SHP77 treated with DMSO at 0.1 percent for 48 hours (cell line): ENCODE measurements at regions not wholly inside any gene's neighbourhood (a gene's known extent, or its start where the extent isn't known, plus 50 kb on each side); places are given as distances from the start of the nearest gene placed in this dataset.

Experiments
- DNase-seq: peaks from one replicate; lab custom pipeline; 2025; lab: John Stamatoyannopoulos, UW

DNA sequence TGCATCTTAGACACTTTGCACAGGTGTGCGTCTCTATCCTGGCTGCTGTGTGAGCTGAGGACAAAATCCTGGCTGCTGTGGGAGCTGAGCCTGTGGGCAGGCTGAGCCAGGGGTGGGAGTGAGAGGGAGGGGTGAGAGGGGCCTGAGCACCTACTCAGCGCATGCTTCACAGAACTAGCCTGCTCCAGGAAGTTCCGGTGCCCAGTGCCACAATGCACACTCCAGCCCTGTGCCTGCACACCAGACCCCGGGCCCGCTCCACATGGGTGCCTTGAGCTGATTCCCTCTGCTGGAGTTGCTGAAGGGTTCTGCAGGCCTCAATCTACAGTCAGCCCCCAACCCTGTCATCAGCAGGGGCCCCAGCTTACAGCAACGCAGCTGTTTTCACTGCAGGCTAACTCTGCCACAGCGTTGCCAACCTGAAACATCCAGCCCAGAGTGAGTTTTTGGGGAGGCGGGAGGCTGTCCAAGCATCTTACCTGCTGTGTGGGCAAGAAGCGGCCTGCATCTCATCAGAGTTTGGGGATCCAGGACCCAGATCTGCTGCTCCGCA lies 1377.9 kb downstream of the TBC1D22A start:
- no peak for DNase-seq

DNA sequence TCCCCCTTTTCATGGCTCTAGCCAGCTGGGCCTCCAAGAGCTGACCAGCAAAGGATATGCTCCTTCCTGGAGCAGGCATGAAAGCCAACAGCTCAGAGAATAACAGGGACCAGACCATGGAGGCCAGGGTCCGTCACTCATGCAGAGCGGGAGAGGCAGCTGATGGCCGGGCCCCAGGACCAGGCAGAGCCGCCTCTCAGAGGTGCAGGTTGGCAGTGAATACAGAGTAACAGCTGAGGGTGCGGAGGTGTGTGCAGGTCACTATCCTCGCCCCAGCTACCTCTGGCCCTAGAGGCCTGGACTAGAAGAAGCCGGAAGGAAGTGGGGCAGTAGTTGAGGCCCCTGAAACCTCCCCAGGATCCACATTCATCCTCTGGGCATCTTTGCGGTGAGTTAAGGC lies 1377.3 kb downstream of the TBC1D22A start:
- DNase-seq, result no peak

DNA sequence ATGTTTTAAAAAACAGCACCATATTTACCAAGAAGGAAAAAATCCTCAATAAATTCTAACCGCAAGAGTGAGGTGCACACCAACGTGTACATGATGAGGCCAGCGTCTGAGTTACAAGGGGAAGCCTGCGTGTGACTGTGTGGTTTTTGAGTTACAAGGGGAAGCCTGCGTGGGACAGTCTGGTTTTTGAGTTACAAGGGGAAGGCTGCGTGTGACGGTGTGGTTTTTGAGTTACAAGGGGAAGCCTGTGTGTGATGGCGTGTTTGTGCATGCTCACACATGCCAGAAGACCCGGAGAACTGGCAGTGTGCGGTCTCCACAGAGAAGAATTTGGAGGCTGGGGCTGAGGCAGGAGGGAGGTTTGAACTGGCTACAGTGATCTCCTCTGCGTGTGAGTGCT lies 1376.4 kb downstream of the TBC1D22A start:
- DNase-seq, result no peak

GRCh38 chr22:48138427-48138826 lies 1376.0 kb downstream of the TBC1D22A start:
- no peak for DNase-seq

DNA sequence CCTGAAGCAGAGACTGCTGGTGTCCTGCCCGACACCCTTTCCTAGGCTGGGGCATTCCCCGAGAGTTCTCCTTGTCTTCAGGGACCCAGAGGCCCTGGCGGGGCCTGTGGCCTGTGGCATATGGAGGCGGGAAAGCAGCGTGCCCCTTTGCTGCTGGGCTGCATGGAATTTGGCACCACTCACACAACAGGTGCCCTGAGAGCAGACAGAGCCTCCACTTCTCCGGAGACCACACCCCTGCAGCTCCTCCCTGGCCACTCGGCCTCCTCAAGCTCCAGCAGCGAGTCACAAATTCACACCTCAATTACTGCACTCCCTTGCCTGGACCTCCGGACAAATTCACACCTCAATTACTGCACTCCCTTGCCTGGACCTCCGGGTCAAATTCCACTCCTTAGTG lies 1375.2 kb downstream of the TBC1D22A start:
- no peak for DNase-seq

- DNase-seq, result no peak
These were observed 1373.1 kb downstream of the TBC1D22A start for GRCh38 chr22:48135592-48135991.

DNA sequence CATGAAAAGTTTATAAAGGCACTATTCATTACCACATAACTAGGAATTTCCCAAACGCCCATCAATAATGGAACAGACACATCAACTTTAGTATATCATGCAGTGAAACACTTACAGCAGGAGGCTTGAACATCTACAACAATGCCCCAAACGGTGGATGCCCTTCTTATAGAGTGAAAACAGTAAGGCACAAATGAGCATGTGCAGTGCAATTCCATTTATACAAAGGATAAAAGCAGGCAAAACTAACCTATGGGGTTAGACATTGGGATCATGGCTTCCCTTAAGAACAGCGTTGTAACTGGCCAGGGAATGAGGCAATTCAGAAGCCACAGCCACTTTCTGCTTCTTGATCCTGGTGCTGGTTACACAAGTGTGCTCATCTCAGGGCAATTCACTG lies 1363.0 kb downstream of the TBC1D22A start:
- DNase-seq, result no peak

DNA sequence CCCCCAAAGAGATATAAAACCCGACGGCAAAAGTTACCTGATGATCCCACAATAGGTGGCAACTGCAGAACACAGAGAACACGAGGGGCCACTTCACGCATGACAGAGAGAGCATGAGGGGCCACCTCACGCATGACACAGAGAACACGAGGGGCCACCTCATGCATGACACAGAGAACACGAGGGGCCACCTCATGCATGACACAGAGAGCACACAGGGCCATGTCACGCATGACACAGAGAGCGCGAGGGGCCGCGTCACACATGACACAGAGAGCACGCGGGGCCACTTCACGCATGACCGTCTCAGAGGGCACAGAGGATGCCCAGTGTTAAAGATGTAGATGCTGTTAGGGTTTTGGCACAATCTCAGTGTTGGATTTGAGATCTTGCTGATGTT lies 1359.5 kb downstream of the TBC1D22A start:
- no peak for DNase-seq

- no peak for DNase-seq
These were observed 1356.2 kb downstream of the TBC1D22A start for GRCh38 chr22:48118654-48119053.

DNA sequence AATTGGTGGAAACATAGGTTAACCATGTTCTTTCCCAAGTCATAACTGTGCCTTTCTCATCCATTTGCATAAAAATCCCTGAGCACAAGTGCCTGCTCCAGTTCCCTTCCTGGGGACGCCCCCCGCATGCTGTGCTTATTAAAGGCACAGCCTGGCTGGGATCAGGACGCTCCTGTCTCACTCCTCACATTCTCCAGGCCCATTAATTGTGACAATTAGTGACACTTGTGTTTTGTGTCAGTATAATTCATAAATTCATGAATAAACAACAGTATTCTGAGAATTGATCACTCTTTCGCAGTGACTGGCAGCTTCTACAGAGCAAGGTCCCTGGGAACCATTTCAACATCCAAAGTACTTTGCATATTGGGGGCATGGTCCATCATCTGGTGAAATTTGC lies 1354.4 kb downstream of the TBC1D22A start:
- no peak for DNase-seq

DNA sequence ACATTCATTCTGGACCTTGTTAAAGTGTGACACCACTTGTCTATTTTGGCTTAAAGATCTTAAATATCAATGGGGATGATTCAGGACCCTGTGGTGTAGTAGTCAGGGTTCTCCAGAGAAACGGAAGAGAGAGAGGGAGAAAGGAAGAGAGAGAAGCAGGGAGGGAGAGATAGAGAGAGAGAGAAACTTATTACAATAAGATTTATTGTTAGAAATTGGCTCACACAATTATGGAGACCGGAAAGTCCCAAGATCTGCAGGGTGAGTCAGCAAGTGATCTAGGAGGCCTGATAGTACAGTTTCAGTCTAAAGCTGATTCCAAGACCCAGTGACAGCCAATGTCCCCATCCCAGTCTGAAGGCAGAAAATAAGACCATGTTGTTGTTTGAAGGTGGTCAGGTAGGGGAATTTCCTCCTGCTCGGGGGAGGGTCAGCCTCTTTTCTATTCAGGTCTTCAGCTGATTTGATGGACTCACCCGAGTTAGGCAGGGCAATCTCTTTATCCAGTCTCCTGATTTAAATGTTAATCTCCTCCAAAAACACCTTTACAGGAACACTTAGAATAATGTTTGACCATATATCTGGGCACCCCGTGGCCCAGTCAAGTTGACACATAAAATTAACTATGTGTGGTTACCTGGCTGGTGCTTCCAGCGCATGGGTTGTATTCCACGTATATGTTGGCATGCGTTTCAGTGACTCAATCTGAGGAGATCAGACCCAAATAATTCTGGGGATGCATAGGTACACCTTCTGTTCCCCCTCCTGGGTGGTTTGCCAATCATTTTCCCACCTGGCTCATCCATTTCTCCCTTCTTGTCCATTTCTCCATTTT lies 1350.5 kb downstream of the TBC1D22A start:
- no peak for DNase-seq

GRCh38 chr22:48106715-48107259 lies 1344.3 kb downstream of the TBC1D22A start:
- no peak for DNase-seq

- DNase-seq, result no peak
These were observed 1343.8 kb downstream of the TBC1D22A start for GRCh38 chr22:48106215-48106614.

GRCh38 chr22:48105259-48105658 lies 1342.8 kb downstream of the TBC1D22A start:
- no peak for DNase-seq

- no peak for DNase-seq
These were observed 1342.3 kb downstream of the TBC1D22A start for GRCh38 chr22:48104766-48105165.

DNA sequence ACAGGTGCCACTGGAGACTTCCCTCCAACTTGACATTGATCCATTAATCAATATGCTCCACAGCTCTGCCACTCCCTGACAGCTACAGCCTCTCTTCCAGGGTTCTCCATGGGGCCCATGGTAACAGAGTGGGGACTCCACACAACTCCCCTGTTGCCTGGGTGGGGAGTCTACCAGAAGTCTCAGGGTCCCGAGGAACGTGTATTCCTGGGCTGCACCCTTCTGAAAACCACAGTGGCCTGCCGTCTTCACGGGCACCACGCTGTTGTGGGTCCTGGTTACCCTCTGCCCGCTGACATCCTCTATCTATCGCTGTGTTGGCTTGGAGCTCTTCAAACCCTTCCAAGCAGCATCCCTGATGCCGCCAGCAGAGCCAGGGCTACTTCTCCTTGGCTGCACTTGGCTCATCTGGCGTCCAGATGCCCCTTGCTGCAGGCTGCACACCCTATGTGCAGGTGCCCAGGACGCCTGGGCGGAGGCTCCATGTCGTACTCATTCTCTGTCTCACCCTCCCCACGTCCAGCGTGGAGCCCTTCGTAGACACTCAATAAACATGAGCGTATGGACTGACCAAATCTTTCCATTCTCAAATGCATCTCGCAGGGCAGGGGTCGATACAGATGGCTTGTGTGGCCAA lies 1341.8 kb downstream of the TBC1D22A start:
- DNase-seq, result no peak

GRCh38 chr22:48103126-48103875 lies 1340.9 kb downstream of the TBC1D22A start:
- no peak for DNase-seq

DNA sequence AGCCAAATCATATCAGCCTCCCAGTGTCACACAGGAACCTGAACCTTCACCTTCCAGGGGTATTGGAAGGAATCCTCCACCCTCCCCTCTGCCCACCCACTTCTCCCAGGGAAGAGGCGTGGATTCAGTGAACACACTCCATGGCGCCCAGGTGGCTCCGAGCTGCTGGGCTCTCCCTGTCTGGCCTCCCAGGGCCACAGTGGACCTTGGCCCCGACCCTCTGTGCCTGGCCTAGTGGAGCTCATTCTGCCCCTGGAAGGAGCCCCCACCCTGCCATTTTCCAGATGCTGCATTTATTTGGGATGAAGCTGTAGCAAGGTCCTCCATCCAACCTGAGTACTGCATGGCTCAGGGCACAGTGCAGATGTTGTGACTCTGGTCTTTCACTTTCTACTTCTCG lies 1340.1 kb downstream of the TBC1D22A start:
- no peak for DNase-seq

- no peak for DNase-seq
These were observed 1339.3 kb downstream of the TBC1D22A start for GRCh38 chr22:48101704-48102103.

- DNase-seq, result no peak
These were observed 1338.4 kb downstream of the TBC1D22A start for GRCh38 chr22:48100685-48101417.

DNA sequence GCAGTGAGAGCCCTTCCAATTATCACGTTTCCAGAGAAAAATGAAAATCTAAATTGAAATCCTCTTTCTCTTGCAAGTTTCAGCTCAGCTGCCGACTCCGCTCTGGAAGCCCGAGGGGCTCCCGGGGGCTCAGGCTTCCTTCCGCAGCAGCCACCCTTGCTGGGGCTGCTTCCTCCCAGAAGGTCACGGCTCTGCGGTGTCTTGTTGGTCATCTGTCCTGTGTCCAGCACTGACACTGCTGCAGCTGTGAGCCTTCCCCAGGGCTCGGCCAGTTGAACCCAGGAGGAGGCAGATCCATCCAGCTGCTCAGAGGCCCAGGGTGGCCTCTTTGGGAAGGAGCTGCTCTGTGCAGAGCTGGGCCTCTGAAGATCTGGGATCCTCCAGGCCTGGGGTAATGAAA lies 1337.2 kb downstream of the TBC1D22A start:
- no peak for DNase-seq

GRCh38 chr22:48099251-48099650 lies 1336.8 kb downstream of the TBC1D22A start:
- DNase-seq, result no peak
